ENCODE measurements at regions not wholly inside any gene's neighbourhood (a gene's known extent, or its start where the extent isn't known, plus 50 kb on each side); places are given as distances from the start of the nearest gene placed in this dataset.

- Histone ChIP-seq H3K36me3 (ENCODE audit: control insufficient read depth, insufficient read depth, low read length) (no peaks in the 10 kb centered on the region), H2AK9ac (replicated peaks; ENCODE audit: low read depth, low read length, poor library complexity) (no peak overlapping the region), H3K79me1 (ENCODE audit: low read depth in 1 of 2, low read length in 2 of 2) (no peaks in the 10 kb centered on the region), H4K5ac (ENCODE audit: low read depth, low read length) (no peak overlapping the region), H3K27me3 (ENCODE audit: control insufficient read depth, insufficient read depth, low read length) (no peaks in the 10 kb centered on the region), H4K8ac (ENCODE audit: low read depth in 2 of 2, low read length in 2 of 2) (no peak overlapping the region), H3K23ac (ENCODE audit: low read depth, low read length) (no peak overlapping the region), H3K4me1 (ENCODE audit: control insufficient read depth, insufficient read depth, low read length) (0 out of 2 replicates have a peak, but pooled peaks cover 2% of the 10 kb centered on the region), H2BK120ac (ENCODE audit: low read depth, low read length) (no peak overlapping the region), H3K4ac (ENCODE audit: low read depth, low read length) (no peak overlapping the region), H2BK20ac (ENCODE audit: low read depth, low read length) (no peak overlapping the region), H3K4me3 (ENCODE audit: insufficient read depth, low read depth, low read length) (no peak overlapping the region), H3K27ac (ENCODE audit: insufficient read depth, low read length) (no peak overlapping the region), H3K56ac (ENCODE audit: extremely low read depth, insufficient read depth, low read length) (no peak overlapping the region), H2BK5ac (ENCODE audit: low read depth, low read length, poor library complexity, severe bottlenecking) (no peak overlapping the region), H2BK15ac (ENCODE audit: low read depth, low read length) (no peak overlapping the region), H3K9ac (ENCODE audit: low read depth, low read length) (no peak overlapping the region), H3K9me1 (ENCODE audit: insufficient read depth, low read length) (no peaks in the 10 kb centered on the region), H3K14ac (replicated peaks; ENCODE audit: low read depth, low read length) (no peak overlapping the region), H3K18ac (ENCODE audit: low read depth, low read length) (no peak overlapping the region), H2AK5ac (ENCODE audit: low read depth, low read length) (no peak overlapping the region), H4K91ac (ENCODE audit: insufficient read depth, low read depth, low read length) (no peak overlapping the region), H3K9me3 (ENCODE audit: control insufficient read depth, insufficient read depth, low read length) (no peaks in the 10 kb centered on the region), H2AFZ (replicated peaks; ENCODE audit: low read length, poor library complexity) (no peak overlapping the region), H4K20me1 (ENCODE audit: insufficient read depth, low read length) (no peaks in the 10 kb centered on the region), H3K4me2 (ENCODE audit: low read depth, low read length) (no peak overlapping the region)
- ChIA-PET CTCF (no interaction called here), POLR2A (ENCODE audit: unreplicated experiment) (no interaction called here)
- no peak for ATAC-seq (ENCODE audit: low read depth)
- TF ChIP-seq FOS (IDR thresholded peaks at IDR 0.05; ENCODE audit: low read depth, low read length) (no peak), MAFK (IDR thresholded peaks at IDR 0.05; ENCODE audit: low read depth, low read length) (no peak), MXI1 (IDR thresholded peaks at IDR 0.05; ENCODE audit: borderline replicate concordance, low read depth, low read length) (no peak), USF2 (IDR thresholded peaks at IDR 0.05; ENCODE audit: low read depth, low read length) (no peak), ELK1 (IDR thresholded peaks at IDR 0.05; ENCODE audit: borderline replicate concordance, low read depth, low read length) (no peak), CEBPB (IDR thresholded peaks at IDR 0.05; ENCODE audit: low read depth, low read length) (no peak), CHD1 (IDR thresholded peaks at IDR 0.05; ENCODE audit: low read depth, low read length) (no peak), BHLHE40 (IDR thresholded peaks at IDR 0.05; ENCODE audit: low read depth, low read length) (no peak)
- in situ Hi-C loops (cut with MboI; ENCODE audit: low sequenced_read_pairs) (loop anchor here (5.0 to 10.0 kb wide), 2 partner anchors 117 to 355 kb away; no protein-coding TSS in a partner anchor), intact Hi-C loops (cut with micrococcal nuclease) (no loop called here), dilution Hi-C loops (cut with HindIII; ENCODE audit: low sequenced_read_pairs, unreplicated experiment) (no loop called here)
- no TSS peak for BruUV-seq (replicated peaks)
- DNase-seq: no peak
Measured at GRCh38 chr18:24719791-24720190, 259.4 kb downstream of the HRH4 start.
